CD4-positive, alpha-beta T cell (primary cell): ENCODE measurements at regions not wholly inside any gene's neighbourhood (a gene's known extent, or its start where the extent isn't known, plus 50 kb on each side); places are given as distances from the start of the nearest gene placed in this dataset.

Source experiments
- ATAC-seq: fragments of 200-7000 bp; cut with Tn5 transposase; one replicate; pipeline ENCODE4 v1.10.0; 2022; ENCODE audit warnings: mild to moderate bottlenecking; ENCODE audit not compliant: poor library complexity
- CTCF ChIA-PET: fragments of 350-600 bp; sonication (Branson Sonifier 250); formaldehyde crosslinking; loops from one replicate; lab custom pipeline; 2021; ENCODE audit warnings: antibody characterized with exemption, inconsistent platforms; lab: Charles Lee
- POLR2A ChIA-PET: fragments of 350-600 bp; sonication (Branson Sonifier 250); formaldehyde crosslinking; loops from one replicate; lab custom pipeline; 2021; ENCODE audit warnings: antibody characterized with exemption, inconsistent platforms; lab: Charles Lee
- DNase-seq, 14 experiments: peaks; one replicate each; pipeline ENCODE4 v3.0.0-alpha.2; 2013 to 2020; ENCODE audit warnings: mixed read lengths in 2 of 14
- H3K27ac ChIP-seq, 2 donors: one replicate each; pipeline versions ENCODE4 v1.5.1 to v1.7.0; 2013; ENCODE audit warnings: low read length in 2 of 2, low read depth in 1 of 2, mild to moderate bottlenecking in 1 of 2
- H3K27me3 ChIP-seq, 2 experiments: 1 replicate in 1 of 2; 2 replicates in 1 of 2; pipeline versions ENCODE4 v1.6.1 to v1.7.0; 2013; ENCODE audit warnings: low read length in 2 of 2, control low read depth in 1 of 2, mild to moderate bottlenecking in 1 of 2, moderate library complexity in 1 of 2; ENCODE audit not compliant: insufficient read depth in 2 of 2, control insufficient read depth in 1 of 2
- H3K36me3 ChIP-seq: one replicate; pipeline ENCODE4 v1.6.1; 2013; ENCODE audit warnings: low read length, control low read depth; ENCODE audit not compliant: insufficient read depth
- H3K4me1 ChIP-seq: one replicate; pipeline ENCODE4 v1.6.1; 2013; ENCODE audit warnings: low read length, control low read depth; ENCODE audit not compliant: insufficient read depth
- H3K4me3 ChIP-seq: one replicate; pipeline ENCODE4 v1.5.1; 2013; ENCODE audit warnings: mild to moderate bottlenecking, low read length, moderate library complexity
- H3K9me3 ChIP-seq, 2 experiments: 1 replicate in 1 of 2; 2 replicates in 1 of 2; pipeline versions ENCODE4 v1.6.1 to v1.7.0; 2013; ENCODE audit warnings: low read length in 2 of 2, mild to moderate bottlenecking in 2 of 2, control low read depth in 1 of 2, moderate library complexity in 1 of 2; ENCODE audit not compliant: control insufficient read depth in 1 of 2, insufficient read depth in 1 of 2
- H3K27ac Mint-ChIP-seq: one replicate; pipeline ENCODE4 v1.8.0; 2020; ENCODE audit warnings: mixed read lengths
- H3K27me3 Mint-ChIP-seq: one replicate; pipeline ENCODE4 v1.8.0; 2021; ENCODE audit warnings: mixed read lengths
- H3K36me3 Mint-ChIP-seq: one replicate; pipeline ENCODE4 v1.8.0; 2021; ENCODE audit warnings: low read depth, mixed read lengths
- H3K4me1 Mint-ChIP-seq: one replicate; pipeline ENCODE4 v1.8.0; 2021; ENCODE audit warnings: low read depth, mixed read lengths
- H3K4me3 Mint-ChIP-seq: one replicate; pipeline ENCODE4 v1.8.0; 2020; ENCODE audit warnings: mild to moderate bottlenecking, mixed read lengths
- H3K9me3 Mint-ChIP-seq: one replicate; pipeline ENCODE4 v1.8.0; 2020; ENCODE audit warnings: mixed read lengths
- intact Hi-C, 2 experiments: fragments of 100-400 bp; cut with DNase I in 1 of 2; cut with micrococcal nuclease in 1 of 2; formaldehyde crosslinking; loops; one replicate each; pipeline versions ENCODE4 v1.15.1 to v1.9.0; 2023 to 2025; cut with DNase I, micrococcal nuclease
- TF ChIP-seq, protein P1 (sequence below): fragments of 200-600 bp; IDR thresholded peaks from one replicate; pipeline ENCODE4 v1.8.0; 2022; ENCODE audit warnings: antibody characterized with exemption, mild to moderate bottlenecking

GRCh38 chr7:63008366-63008765 lies 990.3 kb upstream of the ZNF722 start:
- TF ChIP-seq, protein P1, sequence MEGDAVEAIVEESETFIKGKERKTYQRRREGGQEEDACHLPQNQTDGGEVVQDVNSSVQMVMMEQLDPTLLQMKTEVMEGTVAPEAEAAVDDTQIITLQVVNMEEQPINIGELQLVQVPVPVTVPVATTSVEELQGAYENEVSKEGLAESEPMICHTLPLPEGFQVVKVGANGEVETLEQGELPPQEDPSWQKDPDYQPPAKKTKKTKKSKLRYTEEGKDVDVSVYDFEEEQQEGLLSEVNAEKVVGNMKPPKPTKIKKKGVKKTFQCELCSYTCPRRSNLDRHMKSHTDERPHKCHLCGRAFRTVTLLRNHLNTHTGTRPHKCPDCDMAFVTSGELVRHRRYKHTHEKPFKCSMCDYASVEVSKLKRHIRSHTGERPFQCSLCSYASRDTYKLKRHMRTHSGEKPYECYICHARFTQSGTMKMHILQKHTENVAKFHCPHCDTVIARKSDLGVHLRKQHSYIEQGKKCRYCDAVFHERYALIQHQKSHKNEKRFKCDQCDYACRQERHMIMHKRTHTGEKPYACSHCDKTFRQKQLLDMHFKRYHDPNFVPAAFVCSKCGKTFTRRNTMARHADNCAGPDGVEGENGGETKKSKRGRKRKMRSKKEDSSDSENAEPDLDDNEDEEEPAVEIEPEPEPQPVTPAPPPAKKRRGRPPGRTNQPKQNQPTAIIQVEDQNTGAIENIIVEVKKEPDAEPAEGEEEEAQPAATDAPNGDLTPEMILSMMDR: no peak
- ChIA-PET POLR2A (no interaction called here), CTCF (no interaction called here)
- peaks cover 7% of the 10 kb centered on the region for H3K9me3 Mint-ChIP-seq
- ATAC-seq (no peak), DNase-seq (no peak)
- H3K27me3 ChIP-seq: no peaks in the 10 kb centered on the region
- intact Hi-C loops: loop anchor here (10.0 kb wide), 3 partner anchors 64 to 1606 kb away; no protein-coding TSS in a partner anchor
- no peak overlapping the region for H3K27ac ChIP-seq
- H3K27ac Mint-ChIP-seq: no peak overlapping the region
- no peaks in the 10 kb centered on the region for H3K27me3 Mint-ChIP-seq
- H3K4me3 ChIP-seq: no peak overlapping the region
- H3K36me3 ChIP-seq: no peaks in the 10 kb centered on the region
- no peaks in the 10 kb centered on the region for H3K4me1 ChIP-seq
- peaks cover 4 to 31% of the 10 kb centered on the region in 2 experiments for H3K9me3 ChIP-seq
- H3K36me3 Mint-ChIP-seq: no peaks in the 10 kb centered on the region
- no peaks in the 10 kb centered on the region for H3K4me1 Mint-ChIP-seq
- no peak overlapping the region for H3K4me3 Mint-ChIP-seq

DNA sequence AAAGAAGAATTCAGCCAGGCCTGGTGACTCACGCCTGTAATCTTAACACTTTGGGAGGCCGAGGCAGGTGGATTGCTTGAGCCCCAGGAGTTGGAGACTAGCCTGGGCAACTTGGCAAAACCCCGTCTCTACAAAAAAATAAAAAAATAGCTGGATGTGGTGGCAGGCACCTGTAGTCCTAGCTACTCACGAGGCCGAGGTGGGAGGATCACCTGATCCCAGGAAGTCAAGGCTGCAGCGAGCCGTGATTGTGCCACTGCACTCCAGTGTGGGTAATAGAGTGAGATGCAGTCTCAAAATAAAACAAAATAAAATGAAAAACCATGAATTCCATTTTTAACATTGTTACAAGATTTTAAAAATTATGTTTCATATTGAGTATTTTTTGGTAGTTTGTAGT lies 988.9 kb upstream of the ZNF722 start:
- Histone ChIP-seq H3K27me3 (no peaks in the 10 kb centered on the region), H3K36me3 (no peaks in the 10 kb centered on the region), H3K27ac (no peak overlapping the region), H3K9me3 (peaks cover 4 to 45% of the 10 kb centered on the region in 2 experiments), H3K4me3 (no peak overlapping the region), H3K4me1 (no peaks in the 10 kb centered on the region)
- intact Hi-C loops: loop anchor here (10.0 kb wide), 3 partner anchors 65 to 1605 kb away; no protein-coding TSS in a partner anchor
- Mint-ChIP-seq H3K27me3 (no peaks in the 10 kb centered on the region), H3K4me1 (no peaks in the 10 kb centered on the region), H3K9me3 (peaks cover 10% of the 10 kb centered on the region), H3K36me3 (no peaks in the 10 kb centered on the region), H3K27ac (no peak overlapping the region), H3K4me3 (no peak overlapping the region)
- TF ChIP-seq, protein P1: no peak
- ChIA-PET CTCF (no interaction called here), POLR2A (no interaction called here)
- ATAC-seq (no peak), DNase-seq (no peak)

DNA sequence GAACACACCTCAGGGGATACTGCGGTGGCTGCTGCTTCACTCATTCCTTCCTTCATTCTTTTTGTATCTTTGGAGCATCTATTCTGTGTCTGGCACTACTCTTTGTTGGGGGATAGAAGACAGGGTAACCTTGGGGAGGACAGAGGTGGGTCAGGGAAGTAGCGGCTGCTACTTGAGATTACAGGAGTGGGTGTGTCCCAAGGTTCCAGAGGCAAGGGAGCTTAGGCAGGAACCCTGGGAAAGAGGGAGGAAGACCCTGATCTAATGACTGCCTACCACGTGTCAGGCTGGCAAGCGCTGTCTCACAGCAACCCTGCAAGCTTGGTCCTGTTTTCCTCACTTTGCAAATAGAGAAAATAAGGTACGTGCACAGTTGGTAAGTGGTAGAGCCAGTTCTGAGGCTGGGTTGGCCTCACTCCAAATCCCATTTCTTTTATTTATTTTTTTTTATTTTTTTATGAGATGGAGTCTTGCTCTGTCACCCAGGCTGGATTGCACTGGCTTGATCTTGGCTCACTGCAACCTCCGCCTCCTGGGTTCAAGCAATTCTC lies 985.9 kb upstream of the ZNF722 start:
- intact Hi-C loops: no loop called here
- ChIA-PET CTCF (no interaction called here), POLR2A (no interaction called here)
- Histone ChIP-seq H3K4me3 (no peak overlapping the region), H3K9me3 (peaks cover 11 to 68% of the 10 kb centered on the region in 2 experiments), H3K36me3 (no peaks in the 10 kb centered on the region), H3K27ac (no peak overlapping the region), H3K4me1 (no peaks in the 10 kb centered on the region), H3K27me3 (no peaks in the 10 kb centered on the region)
- DNase-seq: no peak
- TF ChIP-seq, protein P1: no peak
- Mint-ChIP-seq H3K4me1 (no peaks in the 10 kb centered on the region), H3K9me3 (peaks cover 15% of the 10 kb centered on the region), H3K4me3 (no peak overlapping the region), H3K27me3 (no peaks in the 10 kb centered on the region), H3K27ac (no peak overlapping the region), H3K36me3 (no peaks in the 10 kb centered on the region)
- ATAC-seq: no peak
